Mesenchymal stem cell (in vitro differentiated cells and primary cell): ENCODE measurements at regions not wholly inside any gene's neighbourhood (a gene's known extent, or its start where the extent isn't known, plus 50 kb on each side); places are given as distances from the start of the nearest gene placed in this dataset.

Experiments used
- DNase-seq: peaks from one replicate; pipeline ENCODE4 v3.0.0-alpha.2; 2013
- H2AFZ ChIP-seq: one replicate; pipeline ENCODE4 v1.6.1; 2013; ENCODE audit warnings: low read depth, mild to moderate bottlenecking, control low read depth, inconsistent platforms, low read length, moderate library complexity
- H2AK5ac ChIP-seq: 2 replicates; pipeline ENCODE4 v1.6.1; 2013; ENCODE audit warnings: low read length, moderate library complexity, mild to moderate bottlenecking, inconsistent platforms; ENCODE audit not compliant: severe bottlenecking
- H2BK120ac ChIP-seq: one replicate; pipeline ENCODE4 v1.6.1; 2013; ENCODE audit warnings: low read depth, mild to moderate bottlenecking, inconsistent platforms, low read length, moderate library complexity
- H2BK12ac ChIP-seq, 2 experiments: one replicate each; pipeline ENCODE4 v1.6.1; 2013; ENCODE audit warnings: inconsistent platforms in 2 of 2, low read length in 2 of 2, mild to moderate bottlenecking in 2 of 2, moderate library complexity in 2 of 2, control low read depth in 1 of 2
- H2BK15ac ChIP-seq: one replicate; pipeline ENCODE4 v1.6.1; 2013; ENCODE audit warnings: mild to moderate bottlenecking, low read depth, inconsistent platforms; ENCODE audit not compliant: poor library complexity, severe bottlenecking
- H2BK5ac ChIP-seq: 2 replicates; pipeline ENCODE4 v1.6.1; 2013; ENCODE audit warnings: low read depth, mild to moderate bottlenecking, low read length, control low read depth, inconsistent platforms; ENCODE audit not compliant: poor library complexity, severe bottlenecking
- H3K14ac ChIP-seq, 2 experiments: one replicate each; pipeline ENCODE4 v1.6.1; 2013; ENCODE audit warnings: inconsistent platforms in 2 of 2, low read length in 2 of 2, control low read depth in 1 of 2, mild to moderate bottlenecking in 1 of 2, moderate library complexity in 1 of 2
- H3K18ac ChIP-seq, 2 experiments: one replicate each; pipeline ENCODE4 v1.6.1; 2013; ENCODE audit warnings: inconsistent platforms in 2 of 2, low read length in 2 of 2, control low read depth in 1 of 2, low read depth in 1 of 2, mild to moderate bottlenecking in 1 of 2
- H3K23ac ChIP-seq, 2 experiments: one replicate each; pipeline ENCODE4 v1.6.1; 2013; ENCODE audit warnings: inconsistent platforms in 2 of 2, low read length in 2 of 2, mild to moderate bottlenecking in 2 of 2, moderate library complexity in 2 of 2, control low read depth in 1 of 2
- H3K27ac ChIP-seq: 2 replicates; pipeline ENCODE4 v1.5.1; 2013; ENCODE audit warnings: mild to moderate bottlenecking, moderate library complexity, low read length, control low read depth, inconsistent platforms; ENCODE audit not compliant: poor library complexity, severe bottlenecking
- H3K27me3 ChIP-seq, 2 experiments: 2 replicates each; pipeline versions ENCODE4 v1.6.1 to v1.7.0; 2013; ENCODE audit warnings: low read length in 2 of 2, mild to moderate bottlenecking in 2 of 2, moderate library complexity in 2 of 2, control low read depth in 1 of 2, inconsistent platforms in 1 of 2; ENCODE audit not compliant: control insufficient read depth in 1 of 2, insufficient read depth in 1 of 2
- H3K36me3 ChIP-seq, 2 experiments: 2 replicates each; pipeline versions ENCODE4 v1.6.1 to v1.7.0; 2013; ENCODE audit warnings: low read length in 2 of 2, control low read depth in 1 of 2, inconsistent platforms in 1 of 2, low read depth in 1 of 2, mild to moderate bottlenecking in 1 of 2; ENCODE audit not compliant: insufficient read depth in 2 of 2, control insufficient read depth in 1 of 2
- H3K4ac ChIP-seq, 2 experiments: one replicate each; pipeline ENCODE4 v1.6.1; 2013; ENCODE audit warnings: inconsistent platforms in 2 of 2, low read length in 2 of 2, mild to moderate bottlenecking in 2 of 2, moderate library complexity in 2 of 2, control low read depth in 1 of 2, low read depth in 1 of 2
- H3K4me1 ChIP-seq: 2 replicates; pipeline ENCODE4 v1.6.1; 2013; ENCODE audit warnings: low read depth, low read length, control low read depth; ENCODE audit not compliant: control insufficient read depth, insufficient read depth
- H3K4me2 ChIP-seq: 2 replicates; pipeline ENCODE4 v1.6.1; 2013; ENCODE audit warnings: low read length, mild to moderate bottlenecking, inconsistent platforms; ENCODE audit not compliant: poor library complexity, severe bottlenecking
- H3K4me3 ChIP-seq, 2 experiments: 2 replicates each; pipeline versions ENCODE4 v1.5.1 to v1.7.0; 2013; ENCODE audit warnings: low read length in 2 of 2, mild to moderate bottlenecking in 2 of 2, control low read depth in 1 of 2, low read depth in 1 of 2; ENCODE audit not compliant: insufficient read depth in 1 of 2
- H3K79me1 ChIP-seq: replicated peaks from 2 replicates; pipeline ENCODE4 v1.6.1; 2013; ENCODE audit warnings: mild to moderate bottlenecking, control low read depth, low read length, inconsistent platforms; ENCODE audit not compliant: poor library complexity, severe bottlenecking
- H3K9ac ChIP-seq: 2 replicates; pipeline ENCODE4 v1.7.0; 2013; ENCODE audit warnings: mild to moderate bottlenecking, low read length, moderate library complexity
- H3K9me3 ChIP-seq: 2 replicates; pipeline ENCODE4 v1.7.0; 2013; ENCODE audit warnings: mild to moderate bottlenecking, low read length; ENCODE audit not compliant: control insufficient read depth
- H4K8ac ChIP-seq: one replicate; pipeline ENCODE4 v1.6.1; 2013; ENCODE audit warnings: inconsistent platforms, mild to moderate bottlenecking, low read length, moderate library complexity
- H4K91ac ChIP-seq: one replicate; pipeline ENCODE4 v1.6.1; 2013; ENCODE audit warnings: mild to moderate bottlenecking, low read length, inconsistent platforms
- WGBS: methylation state at CpG from one replicate; pipeline ENCODE4 v1.1.7; 2013; ENCODE audit warnings: mixed read lengths; 5-methylcytosine and 5-hydroxymethylcytosine counted together

GRCh38 chr12:94770791-94771190 is 120.4 kb upstream of the TMCC3 start:
- no peak overlapping the region for H2AK5ac ChIP-seq
- no peak overlapping the region for H3K14ac ChIP-seq
- H4K8ac ChIP-seq = no peak overlapping the region
- H2BK120ac ChIP-seq = no peak overlapping the region
- H3K4me1 ChIP-seq = peaks cover 4% of the 10 kb centered on the region
- no peaks in the 10 kb centered on the region for H3K79me1 ChIP-seq
- H3K36me3 ChIP-seq = no peaks in the 10 kb centered on the region
- no peak overlapping the region for H2BK12ac ChIP-seq
- peaks cover 8% of the 10 kb centered on the region for H3K9me3 ChIP-seq
- no peak overlapping the region for H3K4me3 ChIP-seq
- H3K9ac ChIP-seq = no peak overlapping the region
- H3K18ac ChIP-seq = no peak overlapping the region
- no peak overlapping the region for H3K4ac ChIP-seq
- H4K91ac ChIP-seq = no peak overlapping the region
- no peak for DNase-seq
- peaks cover 13 to 31% of the 10 kb centered on the region in 2 experiments for H3K27me3 ChIP-seq
- WGBS = 76% methylated on average over 6 of the region's 6 CpGs
- H2BK15ac ChIP-seq = no peak overlapping the region
- no peak overlapping the region for H3K4me2 ChIP-seq
- no peak overlapping the region for H3K23ac ChIP-seq
- H2BK5ac ChIP-seq = no peak overlapping the region
- H2AFZ ChIP-seq = no peak overlapping the region
- no peak overlapping the region for H3K27ac ChIP-seq

GRCh38 chr12:94769776-94770759 is 119.7 kb upstream of the TMCC3 start:
- Histone ChIP-seq H3K36me3 (no peaks in the 10 kb centered on the region), H4K91ac (no peak overlapping the region)
- 50% methylated on average over 2 of the region's 5 CpGs for WGBS

GRCh38 chr12:94769047-94769420 is 118.7 kb upstream of the TMCC3 start:
- H3K9ac ChIP-seq = no peak overlapping the region
- H3K18ac ChIP-seq = no peak overlapping the region
- H3K36me3 ChIP-seq = no peaks in the 10 kb centered on the region
- H3K27me3 ChIP-seq = peaks cover 6 to 19% of the 10 kb centered on the region in 2 experiments
- H3K23ac ChIP-seq = no peak overlapping the region
- no peak overlapping the region for H3K27ac ChIP-seq
- H2BK15ac ChIP-seq = no peak overlapping the region
- H3K4me1 ChIP-seq = peaks cover 4% of the 10 kb centered on the region
- H2BK120ac ChIP-seq = no peak overlapping the region
- no peak overlapping the region for H3K4me2 ChIP-seq
- H3K79me1 ChIP-seq = no peaks in the 10 kb centered on the region
- no peak overlapping the region for H3K14ac ChIP-seq
- no peak overlapping the region for H2AFZ ChIP-seq
- no peak overlapping the region for H2AK5ac ChIP-seq
- H3K4me3 ChIP-seq = no peak overlapping the region
- H4K91ac ChIP-seq = no peak overlapping the region
- H3K9me3 ChIP-seq = peaks cover 5% of the 10 kb centered on the region
- no peak overlapping the region for H2BK5ac ChIP-seq
- 63% methylated on average over 7 of the region's 8 CpGs for WGBS
- H4K8ac ChIP-seq = no peak overlapping the region
- DNase-seq = no peak
- H2BK12ac ChIP-seq = no peak overlapping the region
- H3K4ac ChIP-seq = no peak overlapping the region

More at GRCh38 chr12:94769776-94770759, 119.7 kb upstream of the TMCC3 start:
- no peak overlapping the region for H3K4ac ChIP-seq
- no peak overlapping the region for H3K27ac ChIP-seq
- no peak overlapping the region for H3K4me2 ChIP-seq
- H3K18ac ChIP-seq = no peak overlapping the region
- H3K4me1 ChIP-seq = peaks cover 4% of the 10 kb centered on the region
- H3K9me3 ChIP-seq = peaks cover 8% of the 10 kb centered on the region
- H2BK120ac ChIP-seq = no peak overlapping the region
- no peak overlapping the region for H3K14ac ChIP-seq
- DNase-seq = no peak
- H2AFZ ChIP-seq = no peak overlapping the region
- H2BK15ac ChIP-seq = no peak overlapping the region
- H2BK12ac ChIP-seq = no peak overlapping the region
- H2AK5ac ChIP-seq = no peak overlapping the region
- no peak overlapping the region for H2BK5ac ChIP-seq
- H3K23ac ChIP-seq = no peak overlapping the region
- no peak overlapping the region for H3K4me3 ChIP-seq
- no peak overlapping the region for H4K8ac ChIP-seq
- H3K79me1 ChIP-seq = no peaks in the 10 kb centered on the region
- H3K9ac ChIP-seq = no peak overlapping the region
- H3K27me3 ChIP-seq = peaks cover 6 to 24% of the 10 kb centered on the region in 2 experiments

GRCh38 chr12:94768398-94769046 is 118.2 kb upstream of the TMCC3 start:
- Histone ChIP-seq H2BK5ac (no peak overlapping the region), H3K23ac (no peak overlapping the region), H2BK15ac (no peak overlapping the region), H3K27ac (no peak overlapping the region), H3K4me3 (no peak overlapping the region), H3K27me3 (peaks cover 6 to 16% of the 10 kb centered on the region in 2 experiments), H3K4me1 (peaks cover 4% of the 10 kb centered on the region), H3K14ac (no peak overlapping the region), H3K9ac (no peak overlapping the region), H3K36me3 (no peaks in the 10 kb centered on the region), H4K91ac (no peak overlapping the region), H3K4ac (no peak overlapping the region), H3K79me1 (no peaks in the 10 kb centered on the region), H4K8ac (no peak overlapping the region), H3K18ac (no peak overlapping the region), H2BK12ac (no peak overlapping the region), H2AFZ (no peak overlapping the region), H2BK120ac (no peak overlapping the region), H3K9me3 (peaks cover under 1% of the 10 kb centered on the region), H3K4me2 (no peak overlapping the region), H2AK5ac (no peak overlapping the region)
- 79% methylated on average over 7 of the region's 7 CpGs for WGBS
- DNase-seq = no peak
